Stimulated activated CD4-positive, alpha-beta T cell treated with anti-CD3 and anti-CD28 coated beads, Interleukin-12 subunit alpha, Interleukin-12 subunit beta, amount 100 ng/mL, for 24 hours (primary cell): ENCODE measurements at regions not wholly inside any gene's neighbourhood (a gene's known extent, or its start where the extent isn't known, plus 50 kb on each side); places are given as distances from the start of the nearest gene placed in this dataset.
A peak's percentile ranks its signal among the peaks of the same experiment; 100 is the strongest.

Experiments used
- DNase-seq, 2 experiments: peaks; one replicate each; pipeline ENCODE4 v3.0.0-alpha.2; 2020; ENCODE audit warnings: low read depth in 2 of 2

- DNase-seq = no peak
Observed at GRCh38 chr6:137434640-137435039, 59.6 kb downstream of the OLIG3 start.

GRCh38 chr6:137432054-137432611 is 62.1 kb downstream of the OLIG3 start:
- no peak for DNase-seq

- no peak for DNase-seq
Observed at GRCh38 chr6:137430954-137431353, 63.2 kb downstream of the OLIG3 start.

- DNase-seq = no peak
Observed at GRCh38 chr6:137427656-137428290, 66.4 kb downstream of the OLIG3 start.

- DNase-seq = no peak
Observed at GRCh38 chr6:137426007-137426689, 68.0 kb downstream of the OLIG3 start.

GRCh38 chr6:137424251-137424650 is 69.9 kb downstream of the OLIG3 start:
- no peak for DNase-seq

GRCh38 chr6:137423451-137424168 is 70.6 kb downstream of the OLIG3 start:
- DNase-seq = no peak

- DNase-seq = no peak
Observed at GRCh38 chr6:137417396-137417795, 76.8 kb downstream of the OLIG3 start.

- no peak for DNase-seq
Observed at GRCh38 chr6:137416376-137417109, 77.7 kb downstream of the OLIG3 start.

- DNase-seq = no peak
Observed at GRCh38 chr6:137415834-137416190, 78.4 kb downstream of the OLIG3 start.

GRCh38 chr6:137415127-137415833 is 78.9 kb downstream of the OLIG3 start:
- peak; percentile 37 to 51 for DNase-seq

GRCh38 chr6:137414599-137414998 is 79.6 kb downstream of the OLIG3 start:
- no peak for DNase-seq

- no peak for DNase-seq
Observed at GRCh38 chr6:137413482-137413881, 80.7 kb downstream of the OLIG3 start.

- no peak for DNase-seq
Observed at GRCh38 chr6:137412562-137412961, 81.6 kb downstream of the OLIG3 start.

GRCh38 chr6:137409266-137409777 is 84.9 kb downstream of the OLIG3 start:
- no peak for DNase-seq

GRCh38 chr6:137407816-137408215 is 86.4 kb downstream of the OLIG3 start:
- DNase-seq = no peak

GRCh38 chr6:137405806-137406205 is 88.4 kb downstream of the OLIG3 start:
- no peak for DNase-seq

GRCh38 chr6:137403855-137404254 is 90.3 kb downstream of the OLIG3 start:
- DNase-seq = no peak

- no peak for DNase-seq
Observed at GRCh38 chr6:137403443-137403842, 90.8 kb downstream of the OLIG3 start.

- no peak for DNase-seq
Observed at GRCh38 chr6:137402143-137402680, 92.0 kb downstream of the OLIG3 start.

GRCh38 chr6:137401088-137401487 is 93.1 kb downstream of the OLIG3 start:
- DNase-seq = no peak
